Stimulated activated naive B cell treated with anti-CD40 and anti-IgM and Interleukin-4, amounts not matched to agents 10 μg/mL and 1 μg/mL and 100 μg/mL, for 72 hours (primary cell): ENCODE measurements at regions not wholly inside any gene's neighbourhood (a gene's known extent, or its start where the extent isn't known, plus 50 kb on each side); places are given as distances from the start of the nearest gene placed in this dataset.

ENCODE experiments used
- ATAC-seq, 2 donors: fragments of 150-1000 bp; cut with Tn5 transposase; replicated peaks; 2 replicates each; pipeline ENCODE4 v1.10.0; 2021; ENCODE audit warnings: moderate library complexity in 1 of 2
- DNase-seq: peaks from one replicate; pipeline ENCODE4 v3.0.0; 2021
- H3K27ac Mint-ChIP-seq: one replicate; pipeline ENCODE4 v1.8.0; 2022; ENCODE audit warnings: mild to moderate bottlenecking, mixed read lengths
- H3K27me3 Mint-ChIP-seq, 2 donors: one replicate each; pipeline ENCODE4 v1.8.0; 2022; ENCODE audit warnings: mixed read lengths in 2 of 2
- H3K36me3 Mint-ChIP-seq, 2 donors: one replicate each; pipeline ENCODE4 v1.8.0; 2022; ENCODE audit warnings: mixed read lengths in 2 of 2, mild to moderate bottlenecking in 1 of 2
- H3K4me1 Mint-ChIP-seq, 2 donors: one replicate each; pipeline ENCODE4 v1.8.0; 2022; ENCODE audit warnings: mixed read lengths in 2 of 2, mild to moderate bottlenecking in 1 of 2
- H3K4me3 Mint-ChIP-seq, 2 donors: one replicate each; pipeline ENCODE4 v1.8.0; 2022; ENCODE audit warnings: mild to moderate bottlenecking in 2 of 2, mixed read lengths in 2 of 2, moderate library complexity in 1 of 2
- H3K9me3 Mint-ChIP-seq, 2 donors: one replicate each; pipeline ENCODE4 v1.8.0; 2022; ENCODE audit warnings: mixed read lengths in 2 of 2, mild to moderate bottlenecking in 1 of 2

DNA sequence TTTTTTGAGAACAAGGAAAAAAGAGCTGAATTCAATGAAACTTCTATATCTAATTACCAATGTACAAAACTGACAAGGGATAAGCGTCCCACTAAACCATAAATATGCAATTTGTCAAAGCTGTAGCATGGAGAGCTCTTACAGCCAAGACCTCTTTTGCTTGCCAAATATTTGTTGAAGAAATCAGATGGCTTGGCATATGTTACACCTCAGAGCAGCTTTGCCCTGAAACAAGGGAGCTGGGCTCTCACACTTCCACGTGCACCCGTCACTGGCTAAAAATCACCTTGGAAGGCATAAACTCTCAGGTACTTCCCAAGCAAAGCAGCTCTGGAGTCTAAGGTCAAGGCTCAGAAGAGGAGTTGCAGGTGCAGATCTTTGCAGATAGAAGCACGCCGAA lies 324.7 kb upstream of the SLCO3A1 start:
- H3K4me1 Mint-ChIP-seq: no peaks in the 10 kb centered on the region
- no peak overlapping the region for H3K27ac Mint-ChIP-seq
- H3K27me3 Mint-ChIP-seq: no peaks in the 10 kb centered on the region
- DNase-seq (no peak), ATAC-seq (no peak)
- H3K9me3 Mint-ChIP-seq: no peaks in the 10 kb centered on the region
- H3K36me3 Mint-ChIP-seq: no peaks in the 10 kb centered on the region
- H3K4me3 Mint-ChIP-seq: no peak overlapping the region

DNA sequence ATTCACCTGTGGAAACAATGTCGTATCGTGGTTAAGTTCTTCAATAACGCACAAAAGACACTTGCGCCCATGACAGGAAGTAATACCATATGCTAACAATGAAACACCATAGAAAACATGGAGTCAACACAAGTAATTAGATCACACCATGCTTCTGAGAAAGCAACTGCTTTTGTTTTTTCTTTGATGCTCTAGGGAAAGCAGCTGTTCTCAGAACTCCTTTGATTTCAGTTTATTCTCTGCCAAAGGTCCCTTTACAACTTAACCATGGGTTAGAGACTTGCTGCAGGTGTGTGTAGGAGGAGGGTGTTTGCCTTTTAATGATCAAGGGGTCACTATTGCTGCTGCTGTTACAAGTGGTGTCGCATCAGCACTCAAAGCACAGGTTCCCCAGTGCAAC lies 324.0 kb upstream of the SLCO3A1 start:
- H3K27ac Mint-ChIP-seq: no peak overlapping the region
- no peak for ATAC-seq
- no peaks in the 10 kb centered on the region for H3K36me3 Mint-ChIP-seq
- no peaks in the 10 kb centered on the region for H3K4me1 Mint-ChIP-seq
- H3K27me3 Mint-ChIP-seq: no peaks in the 10 kb centered on the region
- H3K9me3 Mint-ChIP-seq: no peaks in the 10 kb centered on the region
- no peak for DNase-seq
- H3K4me3 Mint-ChIP-seq: no peak overlapping the region

DNA sequence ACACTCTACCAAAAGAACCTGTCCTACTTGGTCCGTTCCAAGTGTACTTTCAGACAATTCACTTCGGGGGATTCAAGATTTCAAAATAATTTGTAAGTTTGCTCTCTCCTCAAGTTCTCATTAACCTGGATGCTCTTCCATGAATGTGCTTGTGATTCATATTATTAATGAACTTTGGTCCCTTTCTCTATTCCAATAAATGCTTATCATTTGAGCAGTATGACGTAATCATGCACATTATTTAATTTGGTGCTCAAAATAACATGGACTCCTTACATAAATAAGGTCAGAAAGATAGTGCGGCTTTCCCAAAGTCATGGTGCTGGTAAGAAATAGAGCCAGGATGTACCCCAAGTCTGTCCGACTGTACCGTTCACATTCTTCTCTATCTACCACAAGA lies 323.2 kb upstream of the SLCO3A1 start:
- no peaks in the 10 kb centered on the region for H3K36me3 Mint-ChIP-seq
- ATAC-seq (no peak), DNase-seq (no peak)
- no peaks in the 10 kb centered on the region for H3K9me3 Mint-ChIP-seq
- no peaks in the 10 kb centered on the region for H3K27me3 Mint-ChIP-seq
- no peak overlapping the region for H3K4me3 Mint-ChIP-seq
- no peak overlapping the region for H3K27ac Mint-ChIP-seq
- H3K4me1 Mint-ChIP-seq: no peaks in the 10 kb centered on the region

DNA sequence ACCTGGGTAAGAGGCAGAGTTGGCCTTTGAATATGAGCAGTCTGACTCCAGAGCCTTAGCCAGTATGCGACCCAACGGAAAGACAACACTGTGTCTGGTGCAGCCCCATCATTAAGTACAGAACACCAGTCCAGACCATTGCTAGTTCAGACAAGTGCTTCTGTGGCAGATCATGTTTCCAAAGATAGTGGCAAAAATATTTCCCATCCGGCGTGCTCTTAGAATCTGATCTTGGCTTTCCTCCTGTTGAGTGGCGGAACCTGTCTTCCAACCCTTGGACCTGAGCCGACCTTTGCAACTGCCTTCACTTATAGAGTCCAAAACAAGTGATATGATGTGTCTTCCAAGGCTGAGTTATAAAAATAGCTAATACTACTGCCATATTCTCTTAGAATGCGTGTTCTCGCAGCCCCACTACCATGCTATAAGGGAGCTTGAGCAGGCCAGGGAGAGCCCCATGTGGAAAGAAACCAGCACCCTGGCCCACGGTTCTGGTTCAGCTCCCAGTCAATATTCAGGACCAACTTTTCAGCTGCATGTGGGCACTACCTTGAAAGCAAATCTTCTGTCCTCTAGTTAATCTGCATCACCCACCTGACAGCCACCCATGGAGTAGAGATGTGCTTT lies 322.4 kb upstream of the SLCO3A1 start:
- ATAC-seq (no peak), DNase-seq (no peak)
- H3K9me3 Mint-ChIP-seq: no peaks in the 10 kb centered on the region
- no peak overlapping the region for H3K27ac Mint-ChIP-seq
- H3K27me3 Mint-ChIP-seq: no peaks in the 10 kb centered on the region
- no peaks in the 10 kb centered on the region for H3K36me3 Mint-ChIP-seq
- H3K4me3 Mint-ChIP-seq: no peak overlapping the region
- no peaks in the 10 kb centered on the region for H3K4me1 Mint-ChIP-seq

DNA sequence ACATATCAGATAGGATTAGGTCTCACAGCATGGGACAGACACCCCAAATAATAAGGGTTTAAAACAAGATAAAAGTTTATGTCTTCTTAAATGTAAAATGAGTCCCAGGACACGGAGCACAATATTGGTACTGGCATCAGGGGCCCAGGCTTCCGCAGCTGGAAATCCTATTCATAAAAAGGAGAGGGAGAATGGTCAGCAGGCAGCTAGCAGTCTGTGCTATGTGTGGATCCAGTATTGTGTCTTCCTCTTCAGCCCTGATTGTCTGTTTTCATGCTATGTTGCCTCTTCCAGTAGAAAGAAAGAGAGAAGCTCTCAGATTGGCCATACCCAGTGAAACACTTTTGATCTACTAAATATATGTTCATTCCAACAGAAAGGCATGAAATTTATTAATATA lies 319.3 kb upstream of the SLCO3A1 start:
- H3K27me3 Mint-ChIP-seq: no peaks in the 10 kb centered on the region
- no peaks in the 10 kb centered on the region for H3K36me3 Mint-ChIP-seq
- no peak for ATAC-seq
- H3K9me3 Mint-ChIP-seq: no peaks in the 10 kb centered on the region
- no peak for DNase-seq
- H3K4me3 Mint-ChIP-seq: no peak overlapping the region
- H3K27ac Mint-ChIP-seq: no peak overlapping the region
- no peaks in the 10 kb centered on the region for H3K4me1 Mint-ChIP-seq

DNA sequence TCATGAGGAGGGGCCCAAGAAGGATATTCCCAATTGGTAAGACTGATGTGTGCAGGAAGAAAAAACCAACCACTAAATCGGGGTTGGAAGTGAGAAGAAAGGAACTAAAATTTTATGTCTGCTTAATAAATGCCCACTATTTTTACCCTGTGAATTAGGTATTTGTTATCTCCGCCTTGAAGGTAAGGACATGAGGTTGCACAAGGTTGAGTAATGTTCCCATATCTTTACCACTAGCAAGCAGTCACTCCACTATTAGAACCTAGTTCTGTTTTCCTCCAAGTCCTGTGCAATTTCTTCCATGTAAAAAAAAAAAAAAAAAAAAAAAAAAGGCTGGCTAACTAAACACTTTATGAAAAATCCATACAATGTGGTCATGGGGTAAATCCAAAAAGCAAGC lies 318.5 kb upstream of the SLCO3A1 start:
- H3K4me3 Mint-ChIP-seq: no peak overlapping the region
- H3K27me3 Mint-ChIP-seq: no peaks in the 10 kb centered on the region
- H3K9me3 Mint-ChIP-seq: no peaks in the 10 kb centered on the region
- H3K4me1 Mint-ChIP-seq: no peaks in the 10 kb centered on the region
- DNase-seq (no peak), ATAC-seq (no peak)
- no peaks in the 10 kb centered on the region for H3K36me3 Mint-ChIP-seq
- H3K27ac Mint-ChIP-seq: no peak overlapping the region

DNA sequence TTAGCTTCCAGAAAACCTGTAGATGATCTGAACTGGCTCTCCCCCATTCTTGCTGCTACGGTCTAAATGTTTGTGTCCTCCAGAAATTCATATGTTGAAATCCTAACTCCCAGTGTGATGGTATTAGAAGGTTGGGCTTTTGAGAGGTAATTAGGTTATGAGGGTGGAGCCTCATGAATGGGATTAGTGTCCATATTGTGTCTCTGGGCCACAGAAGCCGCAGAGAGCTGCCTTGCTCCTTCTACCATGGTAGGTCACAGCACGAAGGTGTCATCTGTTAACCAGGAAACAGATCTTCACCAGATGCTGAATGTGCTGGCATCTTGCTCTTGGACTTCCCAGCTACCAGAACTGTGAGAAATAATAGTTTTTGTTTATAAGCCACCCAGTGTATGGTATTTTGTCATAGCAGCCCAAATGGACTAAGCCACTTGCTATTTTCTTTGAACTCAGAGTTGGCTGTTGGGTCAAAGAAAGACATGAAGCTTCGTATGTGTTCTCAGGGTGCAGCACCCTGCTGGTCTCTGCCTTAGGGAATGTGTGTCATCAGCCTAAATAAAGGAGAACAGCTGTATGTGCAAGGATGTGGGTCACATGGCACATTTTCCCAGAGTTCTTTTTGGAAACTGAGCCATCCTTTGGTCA lies 317.5 kb upstream of the SLCO3A1 start:
- Mint-ChIP-seq H3K27me3 (no peaks in the 10 kb centered on the region), H3K36me3 (no peaks in the 10 kb centered on the region), H3K27ac (no peak overlapping the region), H3K4me3 (no peak overlapping the region), H3K4me1 (no peaks in the 10 kb centered on the region), H3K9me3 (no peaks in the 10 kb centered on the region)
- no peak for ATAC-seq
- DNase-seq: no peak

DNA sequence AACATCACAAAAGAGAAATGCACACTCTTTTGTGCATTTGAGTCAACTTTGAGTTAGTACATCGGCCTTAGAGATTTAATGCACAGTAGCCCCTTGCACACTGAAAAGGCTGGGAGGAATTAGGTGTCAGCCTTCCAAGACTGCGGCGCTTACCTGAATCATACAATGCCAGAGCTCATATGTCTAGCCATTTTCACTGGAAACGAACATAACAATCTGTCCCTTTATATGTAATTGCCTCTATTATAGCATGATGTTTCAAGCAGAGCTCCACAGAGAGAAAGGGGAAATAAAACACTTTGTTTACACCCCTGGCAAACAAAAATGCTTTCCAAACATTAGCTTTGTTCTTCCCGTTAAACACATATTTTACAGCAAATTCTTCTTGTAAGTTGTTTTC lies 315.7 kb upstream of the SLCO3A1 start:
- no peak for DNase-seq
- H3K27ac Mint-ChIP-seq: no peak overlapping the region
- H3K4me1 Mint-ChIP-seq: no peaks in the 10 kb centered on the region
- no peak for ATAC-seq
- no peaks in the 10 kb centered on the region for H3K9me3 Mint-ChIP-seq
- H3K27me3 Mint-ChIP-seq: no peaks in the 10 kb centered on the region
- no peak overlapping the region for H3K4me3 Mint-ChIP-seq
- H3K36me3 Mint-ChIP-seq: no peaks in the 10 kb centered on the region

DNA sequence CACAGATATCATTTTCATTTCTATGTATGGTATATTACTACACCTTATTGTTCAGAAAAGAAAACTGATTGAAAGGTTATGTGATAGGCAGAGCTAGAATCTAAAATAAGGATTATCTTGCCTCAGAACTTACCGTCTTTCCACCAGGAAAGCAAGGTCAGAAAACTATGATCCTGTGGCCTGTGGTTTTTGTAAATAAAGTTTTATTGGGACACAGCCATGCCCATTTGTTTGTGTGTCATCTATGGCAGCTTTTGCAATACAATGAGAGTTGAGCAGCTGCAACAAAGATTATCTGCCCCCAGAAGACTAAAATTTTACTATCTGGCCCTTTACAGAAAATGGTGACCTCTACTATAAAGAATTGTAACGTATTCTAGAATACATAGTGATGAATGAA lies 314.7 kb upstream of the SLCO3A1 start:
- no peaks in the 10 kb centered on the region for H3K9me3 Mint-ChIP-seq
- H3K27me3 Mint-ChIP-seq: no peaks in the 10 kb centered on the region
- H3K4me1 Mint-ChIP-seq: no peaks in the 10 kb centered on the region
- DNase-seq (no peak), ATAC-seq (no peak)
- H3K27ac Mint-ChIP-seq: no peak overlapping the region
- no peak overlapping the region for H3K4me3 Mint-ChIP-seq
- no peaks in the 10 kb centered on the region for H3K36me3 Mint-ChIP-seq

DNA sequence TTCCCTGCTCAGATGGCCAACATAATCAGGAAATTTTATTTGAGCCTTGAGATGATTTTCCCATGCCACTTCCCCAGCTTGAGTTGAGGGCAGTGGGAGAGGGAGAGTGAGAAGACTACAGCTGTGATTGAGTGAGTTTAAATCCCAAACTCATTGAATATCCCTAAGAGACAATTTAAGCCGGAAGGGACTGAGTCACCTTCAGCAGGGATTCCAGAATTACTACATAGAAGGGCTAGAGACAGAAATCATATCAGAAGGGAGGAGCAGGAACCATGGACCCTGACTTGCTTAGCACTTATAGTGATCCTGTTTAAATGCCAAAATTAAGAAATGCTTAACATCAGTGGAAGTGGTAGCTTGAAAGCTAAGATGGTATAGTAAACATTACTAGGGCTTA lies 312.2 kb upstream of the SLCO3A1 start:
- H3K27me3 Mint-ChIP-seq: no peaks in the 10 kb centered on the region
- no peak overlapping the region for H3K27ac Mint-ChIP-seq
- ATAC-seq (no peak), DNase-seq (no peak)
- no peak overlapping the region for H3K4me3 Mint-ChIP-seq
- H3K9me3 Mint-ChIP-seq: no peaks in the 10 kb centered on the region
- no peaks in the 10 kb centered on the region for H3K36me3 Mint-ChIP-seq
- no peaks in the 10 kb centered on the region for H3K4me1 Mint-ChIP-seq

DNA sequence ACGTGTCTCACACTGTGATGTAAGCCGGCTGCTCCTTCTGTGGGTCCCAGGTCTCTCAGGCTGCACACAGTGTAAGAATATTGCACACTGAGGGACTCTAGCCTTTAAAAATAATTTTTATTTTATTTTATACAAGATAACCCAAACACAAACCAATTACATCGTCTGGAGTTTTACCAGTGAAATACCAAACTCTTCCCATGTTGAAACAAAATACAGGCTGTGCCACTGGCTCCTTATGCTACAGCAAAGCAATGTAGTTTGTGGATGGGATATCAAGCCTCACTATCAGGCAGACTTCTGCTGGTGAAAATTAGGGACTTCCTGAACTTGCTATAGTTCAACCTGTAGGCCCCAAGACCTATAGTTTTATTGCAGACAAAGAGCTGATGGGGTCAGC lies 311.3 kb upstream of the SLCO3A1 start:
- Mint-ChIP-seq H3K4me3 (no peak overlapping the region), H3K9me3 (no peaks in the 10 kb centered on the region), H3K27me3 (no peaks in the 10 kb centered on the region), H3K4me1 (no peaks in the 10 kb centered on the region), H3K27ac (no peak overlapping the region), H3K36me3 (no peaks in the 10 kb centered on the region)
- ATAC-seq: no peak
- DNase-seq: no peak

DNA sequence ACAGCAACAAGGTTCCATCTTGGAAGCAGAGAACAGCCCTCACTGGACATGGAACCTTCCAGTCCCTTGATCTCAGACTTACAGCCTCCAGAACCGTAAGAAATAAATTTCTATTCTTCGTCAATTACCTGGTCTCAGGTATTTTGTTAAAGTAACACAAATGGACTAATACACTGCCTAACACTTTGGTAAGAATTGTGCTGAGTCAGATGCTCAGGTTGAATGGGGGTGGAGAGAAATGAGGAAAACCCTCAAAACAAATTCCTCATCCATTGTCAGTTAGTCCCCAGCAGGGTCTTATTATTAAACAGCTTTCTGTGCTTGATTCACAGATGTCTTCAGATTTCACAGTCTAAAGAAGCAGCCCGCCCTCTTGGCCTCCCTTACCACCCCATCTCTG lies 306.2 kb upstream of the SLCO3A1 start:
- no peaks in the 10 kb centered on the region for H3K4me1 Mint-ChIP-seq
- H3K9me3 Mint-ChIP-seq: peaks cover 0 to 4% of the 10 kb centered on the region in 2 donors
- ATAC-seq: no peak
- no peaks in the 10 kb centered on the region for H3K27me3 Mint-ChIP-seq
- DNase-seq: no peak
- H3K36me3 Mint-ChIP-seq: no peaks in the 10 kb centered on the region
- no peak overlapping the region for H3K27ac Mint-ChIP-seq
- H3K4me3 Mint-ChIP-seq: no peak overlapping the region

DNA sequence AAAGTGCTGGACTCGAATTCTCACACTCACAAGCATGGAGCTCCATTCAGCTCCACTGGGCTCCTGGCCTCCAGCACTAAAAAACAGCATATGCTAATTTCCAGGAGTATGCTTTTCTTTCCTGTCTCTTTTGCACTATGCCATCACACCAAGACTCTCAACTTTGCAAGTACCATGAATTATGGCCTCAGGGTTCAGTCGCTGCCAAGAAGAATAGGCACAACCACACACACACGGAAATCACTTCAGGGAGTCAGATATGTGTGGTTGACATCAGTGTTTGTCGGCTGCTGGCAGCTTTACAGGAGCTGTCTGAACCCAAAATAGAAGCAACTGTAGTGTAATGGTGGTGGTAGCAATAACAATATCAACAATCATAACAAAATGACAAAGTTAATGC lies 305.0 kb upstream of the SLCO3A1 start:
- DNase-seq (no peak), ATAC-seq (no peak)
- no peak overlapping the region for H3K27ac Mint-ChIP-seq
- no peak overlapping the region for H3K4me3 Mint-ChIP-seq
- no peaks in the 10 kb centered on the region for H3K27me3 Mint-ChIP-seq
- no peaks in the 10 kb centered on the region for H3K4me1 Mint-ChIP-seq
- no peaks in the 10 kb centered on the region for H3K36me3 Mint-ChIP-seq
- peaks cover 0 to 5% of the 10 kb centered on the region in 2 donors for H3K9me3 Mint-ChIP-seq

DNA sequence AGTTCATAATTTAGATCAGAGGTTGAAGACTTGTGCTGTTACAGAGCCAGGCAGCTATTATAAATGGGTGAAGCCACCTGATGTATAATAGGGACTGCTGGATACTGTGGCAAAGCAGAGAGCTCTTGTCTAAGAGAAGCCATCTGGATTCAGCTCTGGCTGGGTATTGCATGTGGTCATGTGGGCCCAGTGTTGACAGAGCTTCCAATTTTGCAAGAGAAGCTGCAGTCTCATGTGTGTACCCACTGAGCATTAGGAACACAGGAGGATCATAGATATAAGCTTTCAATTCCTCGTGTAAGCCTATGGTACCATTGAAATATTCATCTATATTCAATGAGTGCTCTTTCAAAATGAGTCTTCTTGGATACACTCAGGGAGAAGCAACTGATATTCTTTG lies 303.9 kb upstream of the SLCO3A1 start:
- Mint-ChIP-seq H3K27me3 (no peaks in the 10 kb centered on the region), H3K36me3 (no peaks in the 10 kb centered on the region), H3K9me3 (peaks cover 0 to 5% of the 10 kb centered on the region in 2 donors), H3K4me3 (no peak overlapping the region), H3K4me1 (no peaks in the 10 kb centered on the region), H3K27ac (no peak overlapping the region)
- ATAC-seq: no peak
- DNase-seq: no peak

DNA sequence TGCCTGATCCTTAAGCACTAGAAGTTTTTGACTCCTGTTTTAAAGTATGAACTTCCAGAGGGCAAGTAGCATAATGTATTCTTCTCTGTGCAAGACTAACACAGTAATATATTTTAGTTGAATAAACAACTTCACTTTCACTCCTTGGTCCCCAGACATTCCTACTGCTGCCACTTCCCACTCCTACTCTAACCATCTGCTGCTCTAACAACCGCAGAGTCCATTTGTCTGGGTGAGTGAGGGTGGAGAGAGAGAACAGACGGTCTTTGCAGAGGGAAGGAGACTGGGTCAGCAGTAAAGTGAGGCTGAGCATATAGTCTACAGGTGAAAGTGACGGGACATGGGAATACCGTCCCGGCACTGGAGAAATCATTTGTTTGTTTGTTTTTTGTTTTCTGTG lies 301.0 kb upstream of the SLCO3A1 start:
- Mint-ChIP-seq H3K27ac (no peak overlapping the region), H3K4me1 (no peaks in the 10 kb centered on the region), H3K4me3 (no peak overlapping the region), H3K27me3 (no peaks in the 10 kb centered on the region), H3K9me3 (peaks cover 0 to 5% of the 10 kb centered on the region in 2 donors), H3K36me3 (no peaks in the 10 kb centered on the region)
- DNase-seq (no peak), ATAC-seq (no peak)
